KMS-11 (cell line): ENCODE measurements at regions not wholly inside any gene's neighbourhood (a gene's known extent, or its start where the extent isn't known, plus 50 kb on each side); places are given as distances from the start of the nearest gene placed in this dataset.

Source experiments
- H2AFZ ChIP-seq: fragments of 200-600 bp; sonication (generic); 2 replicates; pipeline ENCODE4 v1.6.1; 2016; ENCODE audit warnings: antibody characterized with exemption, mixed run types, low read depth
- H3K27ac ChIP-seq: fragments of 200-600 bp; sonication (generic); 2 replicates; pipeline ENCODE4 v1.6.1; 2016; ENCODE audit warnings: mild to moderate bottlenecking, mixed run types
- H3K27me3 ChIP-seq: fragments of 200-600 bp; sonication (generic); 2 replicates; pipeline ENCODE4 v1.6.1; 2017; ENCODE audit warnings: mild to moderate bottlenecking, low read depth, mixed run types, moderate library complexity; ENCODE audit not compliant: insufficient read depth
- H3K36me3 ChIP-seq: fragments of 200-600 bp; sonication (generic); 2 replicates; pipeline ENCODE4 v1.6.1; 2017; ENCODE audit warnings: mild to moderate bottlenecking, mixed run types; ENCODE audit not compliant: insufficient read depth
- H3K4me1 ChIP-seq: fragments of 200-600 bp; sonication (generic); 2 replicates; pipeline ENCODE4 v1.6.1; 2016; ENCODE audit warnings: mild to moderate bottlenecking, low read depth, mixed run types; ENCODE audit not compliant: poor library complexity, severe bottlenecking
- H3K4me2 ChIP-seq: fragments of 200-600 bp; sonication (generic); 2 replicates; pipeline ENCODE4 v1.7.0; 2016; ENCODE audit warnings: mild to moderate bottlenecking, mixed run types
- H3K4me3 ChIP-seq: fragments of 200-600 bp; sonication (generic); IDR thresholded peaks from 2 replicates; pipeline ENCODE4 v1.6.1; 2017; ENCODE audit warnings: low read depth, low read length, mixed read lengths; ENCODE audit not compliant: insufficient read depth
- H3K79me2 ChIP-seq: fragments of 200-600 bp; sonication (generic); 2 replicates; pipeline ENCODE4 v1.6.1; 2016; ENCODE audit warnings: low read depth, mixed run types; ENCODE audit not compliant: insufficient read depth
- H3K9ac ChIP-seq: fragments of 200-600 bp; sonication (generic); 2 replicates; pipeline ENCODE4 v1.6.1; 2016; ENCODE audit warnings: mild to moderate bottlenecking, mixed run types
- H4K20me1 ChIP-seq: fragments of 200-600 bp; sonication (generic); 2 replicates; pipeline ENCODE4 v1.6.1; 2016; ENCODE audit warnings: mild to moderate bottlenecking, mixed run types; ENCODE audit not compliant: insufficient read depth
- CTCF ChIP-seq: fragments of 200-600 bp; sonication (generic); conservative IDR thresholded peaks from 2 replicates; pipeline ENCODE4 v1.6.1; 2017; ENCODE audit warnings: low read depth, mild to moderate bottlenecking, antibody characterized with exemption, low read length, moderate library complexity, mixed read lengths

GRCh38 chr10:78748235-78748533 is 320.6 kb upstream of the ZMIZ1 start:
- H4K20me1 ChIP-seq: no peaks in the 10 kb centered on the region
- no peak overlapping the region for H3K9ac ChIP-seq
- TF ChIP-seq CTCF: no peak
- H3K36me3 ChIP-seq: no peaks in the 10 kb centered on the region
- H3K4me2 ChIP-seq: no peak overlapping the region
- no peaks in the 10 kb centered on the region for H3K79me2 ChIP-seq
- H3K4me3 ChIP-seq: no peak overlapping the region
- no peaks in the 10 kb centered on the region for H3K4me1 ChIP-seq
- no peak overlapping the region for H3K27ac ChIP-seq
- no peaks in the 10 kb centered on the region for H3K27me3 ChIP-seq
- no peak overlapping the region for H2AFZ ChIP-seq

GRCh38 chr10:78749200-78749599 is 319.6 kb upstream of the ZMIZ1 start:
- H3K4me1 ChIP-seq: no peaks in the 10 kb centered on the region
- no peak overlapping the region for H3K27ac ChIP-seq
- TF ChIP-seq CTCF: no peak
- H3K79me2 ChIP-seq: no peaks in the 10 kb centered on the region
- no peaks in the 10 kb centered on the region for H3K36me3 ChIP-seq
- no peak overlapping the region for H2AFZ ChIP-seq
- no peak overlapping the region for H3K4me2 ChIP-seq
- no peak overlapping the region for H3K4me3 ChIP-seq
- H4K20me1 ChIP-seq: no peaks in the 10 kb centered on the region
- no peaks in the 10 kb centered on the region for H3K27me3 ChIP-seq
- H3K9ac ChIP-seq: no peak overlapping the region

- Histone ChIP-seq H3K27ac (no peak overlapping the region), H2AFZ (no peak overlapping the region), H3K9ac (no peak overlapping the region), H4K20me1 (no peaks in the 10 kb centered on the region), H3K4me2 (no peak overlapping the region), H3K79me2 (no peaks in the 10 kb centered on the region), H3K27me3 (no peaks in the 10 kb centered on the region), H3K4me1 (no peaks in the 10 kb centered on the region), H3K36me3 (no peaks in the 10 kb centered on the region), H3K4me3 (no peak overlapping the region)
- no peak for TF ChIP-seq CTCF
Measured at GRCh38 chr10:78749898-78750297, 318.9 kb upstream of the ZMIZ1 start.

GRCh38 chr10:78750418-78750817 is 318.3 kb upstream of the ZMIZ1 start:
- TF ChIP-seq CTCF: no peak
- H3K9ac ChIP-seq: no peak overlapping the region
- H2AFZ ChIP-seq: no peak overlapping the region
- no peak overlapping the region for H3K27ac ChIP-seq
- no peaks in the 10 kb centered on the region for H4K20me1 ChIP-seq
- no peaks in the 10 kb centered on the region for H3K79me2 ChIP-seq
- no peak overlapping the region for H3K4me2 ChIP-seq
- no peak overlapping the region for H3K4me3 ChIP-seq
- H3K27me3 ChIP-seq: no peaks in the 10 kb centered on the region
- H3K36me3 ChIP-seq: no peaks in the 10 kb centered on the region
- H3K4me1 ChIP-seq: no peaks in the 10 kb centered on the region

- Histone ChIP-seq H3K4me3 (no peak overlapping the region), H3K27me3 (no peaks in the 10 kb centered on the region), H3K9ac (no peak overlapping the region), H3K4me2 (no peak overlapping the region), H3K27ac (no peak overlapping the region), H3K79me2 (no peaks in the 10 kb centered on the region), H4K20me1 (no peaks in the 10 kb centered on the region), H3K4me1 (no peaks in the 10 kb centered on the region), H2AFZ (no peak overlapping the region), H3K36me3 (no peaks in the 10 kb centered on the region)
- TF ChIP-seq CTCF: no peak
Measured at GRCh38 chr10:78751716-78752115, 317.1 kb upstream of the ZMIZ1 start.
